HG03066 (cell line): ENCODE measurements at regions not wholly inside any gene's neighbourhood (a gene's known extent, or its start where the extent isn't known, plus 50 kb on each side); places are given as distances from the start of the nearest gene placed in this dataset.
"Not testable (repeated sequence)": the region's sequence is repeated elsewhere in the genome, so short reads cannot be mapped to it uniquely, and the experiment has no call there.

Source experiments
- ATAC-seq: cut with Tn5 transposase; IDR thresholded peaks from one replicate; pipeline ENCODE4 v1.9.1; 2021; ENCODE audit warnings: low read depth; ENCODE audit not compliant: unreplicated experiment

- ATAC-seq: no peak
Observed at GRCh38 chr18:37836071-37836970, 270.7 kb upstream of the CELF4 start.

DNA sequence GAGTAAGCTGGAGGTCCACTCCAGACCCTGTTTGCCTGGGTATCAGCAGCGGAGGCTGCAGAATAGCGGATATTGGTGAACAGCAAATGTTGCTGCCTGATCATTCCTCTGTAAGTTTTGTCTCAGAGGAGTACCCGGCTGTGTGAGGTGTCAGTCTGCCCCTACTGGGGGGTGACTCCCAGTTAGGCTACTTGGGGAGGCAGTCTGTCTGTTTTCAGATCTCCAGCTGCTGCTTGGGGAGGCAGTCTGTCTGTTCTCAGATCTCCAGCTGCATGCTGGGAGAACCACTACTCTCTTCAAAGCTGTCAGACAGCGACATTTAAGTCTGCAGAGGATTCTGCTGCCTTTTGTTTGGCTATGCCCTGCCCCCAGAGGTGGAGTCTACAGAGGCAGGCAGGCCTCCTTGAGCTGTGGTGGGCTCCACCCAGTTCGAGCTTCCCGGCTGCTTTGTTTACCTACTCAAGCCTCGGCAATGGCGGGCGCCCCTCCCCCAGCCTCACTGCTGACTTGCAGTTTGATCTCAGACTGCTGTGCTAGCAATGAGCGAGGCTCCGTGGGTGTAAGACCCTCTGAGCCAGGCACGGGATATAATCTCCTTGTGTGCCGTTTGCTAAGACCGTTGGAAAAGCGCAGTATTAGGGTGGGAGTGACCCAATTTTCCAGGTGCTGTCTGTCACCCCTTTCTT lies 266.6 kb upstream of the CELF4 start:
- not testable (repeated sequence) for ATAC-seq

DNA sequence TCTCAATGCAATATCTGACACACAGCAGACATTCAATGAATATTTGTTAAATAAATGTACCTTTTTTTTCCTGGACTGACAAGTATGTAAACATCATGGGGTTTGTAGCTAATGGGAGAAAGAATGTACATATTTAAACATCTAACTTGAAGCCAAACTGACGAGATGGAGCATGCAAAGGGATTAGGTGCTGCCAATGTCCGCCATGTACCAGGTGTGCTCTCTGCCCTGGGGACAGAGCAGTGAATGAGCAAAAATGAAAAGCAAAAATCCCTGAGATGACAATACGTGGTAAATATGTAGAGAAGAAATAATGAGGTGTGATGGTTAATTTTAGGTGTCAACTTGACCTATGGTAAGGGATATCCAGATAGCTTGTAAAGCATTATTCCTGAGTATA lies 247.4 kb upstream of the CELF4 start:
- ATAC-seq: no peak

- no peak for ATAC-seq
Observed at GRCh38 chr18:37805773-37806404, 240.3 kb upstream of the CELF4 start.

DNA sequence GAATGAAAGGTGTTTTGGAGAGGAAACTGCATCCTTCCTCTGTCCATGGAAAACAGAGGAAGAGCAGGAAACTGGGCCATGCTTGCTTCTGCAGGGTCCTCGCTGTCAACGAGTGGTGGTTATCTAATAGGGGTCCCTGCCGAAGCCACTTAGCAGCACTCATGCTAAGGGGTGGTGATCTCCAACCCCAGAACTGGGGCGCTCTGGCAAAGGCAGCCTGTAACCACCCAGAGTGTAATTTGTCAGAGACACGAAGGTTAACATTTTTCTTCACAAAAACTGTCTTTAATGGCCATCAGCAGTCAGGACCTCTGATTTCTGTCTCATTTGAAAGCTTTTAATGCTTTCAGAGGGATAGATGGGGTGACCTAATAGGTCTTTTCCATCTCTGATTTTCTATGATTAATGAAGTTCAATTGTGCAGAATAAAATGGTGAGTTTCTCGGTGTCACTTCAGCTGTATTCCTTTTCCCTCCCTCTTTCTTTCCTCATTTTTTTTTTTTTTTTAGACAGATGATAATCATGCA lies 231.3 kb upstream of the CELF4 start:
- ATAC-seq: no peak

DNA sequence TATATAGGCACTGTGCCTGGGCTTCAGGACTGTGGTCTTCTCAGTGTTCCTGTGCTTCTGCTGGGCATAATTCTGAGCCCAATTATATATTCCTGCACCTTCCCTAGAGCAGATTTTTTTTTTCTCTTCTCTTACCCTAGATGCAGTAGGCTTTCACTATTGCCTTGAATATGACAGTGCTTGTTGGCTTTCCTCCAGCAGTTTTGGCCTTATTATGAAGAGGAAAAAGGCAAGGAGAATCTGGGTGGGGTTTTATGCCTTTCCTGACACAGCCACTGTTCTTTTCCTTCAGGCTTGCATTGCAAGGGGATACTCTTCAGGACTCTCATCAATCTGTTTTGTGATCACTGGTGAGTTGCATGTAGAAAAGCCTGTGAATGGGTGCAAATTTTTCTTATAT lies 221.9 kb upstream of the CELF4 start:
- ATAC-seq: no peak

DNA sequence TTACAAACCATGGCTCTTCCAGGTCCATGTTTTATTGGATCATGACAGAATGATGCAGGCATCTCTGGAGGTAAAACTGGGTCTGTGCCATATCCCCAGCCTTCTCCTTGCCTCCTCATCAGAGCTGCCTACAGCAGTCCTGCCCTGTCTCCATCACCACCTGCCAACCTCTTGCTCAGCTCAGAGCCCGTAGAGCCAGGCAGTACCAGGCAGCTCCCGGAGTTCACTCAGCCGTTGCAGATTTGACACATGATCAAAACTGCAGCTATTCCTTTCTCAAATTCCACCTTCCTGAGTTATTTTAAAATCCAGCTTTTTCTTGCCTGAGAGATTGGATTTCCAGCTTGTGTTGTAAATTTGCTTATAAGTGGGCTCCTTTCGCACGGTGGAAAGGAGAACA lies 218.2 kb upstream of the CELF4 start:
- no peak for ATAC-seq

DNA sequence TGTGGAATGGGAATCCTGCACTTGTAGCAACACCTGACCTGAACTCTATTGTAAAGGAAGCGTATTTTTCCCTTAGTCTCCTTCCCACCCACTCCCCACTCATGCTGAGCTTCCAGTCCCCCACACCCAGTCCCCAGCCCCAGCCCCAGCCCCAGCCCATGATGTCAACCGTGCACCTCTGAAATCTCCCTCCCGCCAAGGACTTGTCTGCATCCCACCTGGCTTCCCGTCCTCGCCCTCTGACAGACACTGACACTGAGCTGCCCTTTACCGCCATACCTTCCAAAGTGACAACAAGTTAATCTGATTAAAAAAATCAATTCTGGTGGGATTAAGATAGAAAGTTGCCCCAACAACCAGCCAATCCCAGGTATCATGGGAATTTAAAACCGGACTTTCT lies 213.6 kb upstream of the CELF4 start:
- no peak for ATAC-seq

DNA sequence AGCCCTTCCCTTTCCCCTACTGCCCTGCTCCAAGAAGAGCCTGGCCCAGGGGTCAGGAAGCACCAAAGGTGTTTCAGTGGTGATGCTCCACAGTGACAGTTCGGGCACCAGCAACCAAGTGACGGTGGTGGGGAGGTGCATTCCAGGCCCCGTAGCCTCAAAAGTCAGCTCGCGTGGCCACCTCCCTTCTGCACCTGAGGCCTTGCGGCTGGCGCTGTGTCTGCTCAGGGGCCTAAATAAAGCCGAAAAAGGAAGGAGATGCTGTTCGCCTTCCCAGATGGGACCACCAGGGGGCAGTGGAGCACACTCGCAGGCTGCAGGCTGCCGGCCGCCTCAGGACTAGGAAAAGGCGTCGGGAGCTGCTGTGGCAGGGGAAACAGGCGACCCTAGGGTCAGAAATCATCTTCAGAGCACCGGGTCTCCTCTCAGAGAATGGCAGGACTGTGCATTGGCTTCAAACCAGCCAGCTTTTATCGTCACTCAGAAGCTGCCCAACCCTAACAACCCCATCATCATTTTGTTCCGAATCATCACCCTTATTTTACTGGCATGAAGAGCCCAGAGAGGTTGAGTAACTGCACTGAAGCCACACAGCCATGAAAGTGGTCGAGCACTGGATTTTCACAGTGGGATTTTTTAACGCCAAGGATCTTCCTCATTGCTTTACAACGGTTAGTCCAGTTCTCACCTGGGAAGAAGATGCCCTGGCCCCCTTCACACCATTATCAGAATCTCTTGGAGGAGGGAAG lies 213.0 kb upstream of the CELF4 start:
- no peak for ATAC-seq

- ATAC-seq: no peak
Observed at GRCh38 chr18:37769826-37770225, 204.2 kb upstream of the CELF4 start.

GRCh38 chr18:37764541-37765288 lies 199.1 kb upstream of the CELF4 start:
- ATAC-seq: no peak

DNA sequence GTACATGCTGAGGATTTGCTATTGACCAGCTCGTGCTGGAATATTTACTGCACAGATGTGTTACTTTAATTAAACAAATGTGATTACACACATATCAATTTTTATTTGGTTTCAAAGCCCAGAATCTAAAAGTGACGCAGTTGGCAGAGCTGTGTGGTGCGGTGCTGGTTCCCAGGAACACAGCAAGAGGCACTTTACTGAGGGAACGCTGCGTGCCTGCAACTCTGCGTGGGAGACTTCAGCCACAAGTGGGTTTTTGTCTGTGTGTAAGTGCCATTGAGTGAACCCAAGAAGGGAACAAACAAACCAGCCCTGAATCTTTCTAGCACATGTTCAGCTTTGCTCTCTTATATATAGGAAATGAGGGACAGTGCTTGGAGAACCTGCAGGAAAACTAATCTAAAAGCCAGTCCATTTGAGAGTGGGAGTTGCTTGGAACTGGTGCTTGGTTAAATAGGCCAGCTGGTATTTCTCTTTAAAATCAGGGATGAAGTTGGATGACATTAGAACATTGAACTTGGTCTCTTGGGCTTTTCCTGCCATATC lies 196.6 kb upstream of the CELF4 start:
- no peak for ATAC-seq

DNA sequence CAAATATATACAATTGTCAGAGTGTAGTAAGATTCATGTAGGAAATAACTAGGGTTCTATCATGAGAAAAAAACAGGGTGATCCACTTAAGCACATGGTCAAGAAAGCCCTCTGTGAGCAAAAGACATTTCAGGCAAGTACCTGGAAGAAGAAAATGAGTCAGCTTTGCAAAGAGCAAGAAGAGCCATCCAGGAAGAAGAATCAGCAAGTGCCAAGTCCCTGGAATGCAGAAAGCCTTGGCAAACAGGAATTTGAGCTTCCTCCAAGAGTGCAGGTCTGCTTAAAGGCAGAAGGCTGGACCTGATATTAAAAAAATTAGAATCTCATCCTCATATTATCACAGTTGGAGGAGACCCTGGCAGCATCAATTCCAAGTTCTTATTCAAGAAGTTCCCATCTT lies 188.5 kb upstream of the CELF4 start:
- ATAC-seq: no peak

- ATAC-seq: no peak
Observed at GRCh38 chr18:37742436-37742835, 176.8 kb upstream of the CELF4 start.

DNA sequence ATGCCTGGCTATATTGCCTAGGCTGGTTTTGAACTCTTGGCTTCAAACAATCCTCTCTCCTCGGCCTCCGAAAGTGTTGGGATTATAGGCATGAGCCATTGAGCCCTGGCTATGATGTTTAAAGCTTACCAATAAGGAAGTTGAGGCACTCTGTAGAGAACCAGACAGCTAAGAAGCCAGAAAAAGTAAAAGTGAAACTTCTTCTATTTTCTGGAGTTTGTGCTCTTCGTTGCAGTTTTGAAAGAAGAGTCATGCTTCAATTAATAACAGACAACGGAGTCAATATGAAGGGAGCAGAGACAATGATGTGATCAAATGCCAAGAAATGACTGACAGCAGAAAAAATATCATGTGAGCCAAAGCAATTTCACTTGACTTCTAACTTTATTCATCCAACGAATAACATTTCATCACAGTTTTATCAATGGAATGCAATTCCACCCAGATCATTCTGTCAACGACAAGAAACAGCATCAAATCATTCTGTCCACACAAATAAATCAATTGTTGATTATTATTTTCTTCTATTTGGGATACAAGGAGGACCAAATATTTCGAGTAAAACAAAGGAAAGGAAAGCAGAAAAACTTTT lies 175.5 kb upstream of the CELF4 start:
- no peak for ATAC-seq

DNA sequence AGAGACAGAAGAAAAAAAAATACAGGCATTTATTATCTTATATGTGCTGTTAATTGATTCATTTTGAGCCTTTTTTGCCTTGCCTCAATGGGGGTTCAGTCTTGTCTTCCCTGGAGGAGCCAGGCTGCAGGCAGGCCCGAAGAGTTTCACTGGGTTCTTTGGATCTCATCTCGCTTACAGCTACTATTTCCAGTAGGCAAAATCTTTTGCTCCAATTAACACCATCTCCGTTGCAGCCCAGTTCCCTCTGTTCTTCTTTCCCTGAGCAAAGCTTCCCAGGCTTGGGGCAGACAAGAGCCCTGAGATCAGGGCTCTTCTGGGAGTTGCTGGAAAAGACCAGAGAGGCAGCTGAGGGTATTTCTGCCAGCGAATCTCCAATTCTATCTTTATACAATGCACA lies 168.8 kb upstream of the CELF4 start:
- no peak for ATAC-seq

DNA sequence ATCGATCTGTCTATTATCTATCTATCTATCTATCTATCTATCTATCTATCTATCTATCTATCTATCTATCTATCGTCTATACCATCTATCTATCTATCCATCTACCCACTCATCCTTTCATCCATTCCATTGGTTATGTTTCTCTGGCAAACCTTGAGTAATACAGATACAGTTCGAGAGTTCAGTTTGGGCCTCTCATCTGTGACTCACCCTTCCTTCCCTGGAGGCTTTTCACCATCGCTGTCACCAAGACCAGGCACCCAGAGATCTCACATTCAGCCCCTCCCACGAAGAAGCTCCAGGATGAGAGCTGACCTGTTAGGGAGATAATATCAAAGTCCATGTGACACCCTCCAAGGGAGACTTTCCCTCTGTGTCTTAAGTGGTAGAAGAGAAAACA lies 164.1 kb upstream of the CELF4 start:
- ATAC-seq: no peak

DNA sequence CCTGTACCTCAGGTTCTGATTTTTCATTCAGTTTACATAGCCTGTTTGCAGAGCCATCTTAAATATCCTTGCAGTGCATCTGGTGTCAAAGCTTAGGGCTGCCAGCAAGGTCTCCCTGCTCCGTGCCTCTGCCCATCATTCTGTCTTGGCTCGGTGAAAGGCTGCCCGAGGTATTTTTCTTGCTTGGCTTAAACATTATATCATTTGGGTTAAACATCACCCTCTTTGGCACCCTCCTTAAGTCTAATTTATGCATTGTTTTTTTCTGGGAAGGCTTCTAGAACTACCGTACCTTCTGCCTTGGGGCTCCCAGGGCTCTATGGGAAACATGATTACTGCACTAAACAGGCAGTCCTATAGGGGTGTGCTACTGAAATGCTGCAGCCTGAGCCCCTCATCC lies 158.6 kb upstream of the CELF4 start:
- no peak for ATAC-seq
